Upper lobe of left lung (tissue), 4 donors: ENCODE measurements at regions not wholly inside any gene's neighbourhood (a gene's known extent, or its start where the extent isn't known, plus 50 kb on each side); places are given as distances from the start of the nearest gene placed in this dataset.

Source experiments
- CTCF ChIP-seq, 6 experiments: fragments of 450-650 bp in 4 of 6; fragments of 200-600 bp in 2 of 6; sonication (generic) in 2 of 6; IDR thresholded peaks; one replicate each; pipeline ENCODE4 v1.5.1; 2016 to 2019; ENCODE audit warnings: antibody characterized with exemption in 6 of 6
- EP300 ChIP-seq, 4 donors: sonication (generic); formaldehyde crosslinking; IDR thresholded peaks; one replicate each; pipeline ENCODE4 v1.5.1; 2017; ENCODE audit warnings: antibody characterized with exemption in 4 of 4, control low read depth in 2 of 4
- POLR2A ChIP-seq, 4 donors: fragments of 450-650 bp; IDR thresholded peaks; one replicate each; pipeline ENCODE4 v1.5.1; 2016 to 2017; ENCODE audit warnings: antibody characterized with exemption in 4 of 4, mild to moderate bottlenecking in 2 of 4
- POLR2AphosphoS5 ChIP-seq, 2 donors: sonication (generic); formaldehyde crosslinking; IDR thresholded peaks; one replicate each; pipeline ENCODE4 v1.5.1; 2017; ENCODE audit warnings: antibody characterized with exemption in 2 of 2

- TF ChIP-seq POLR2A (IDR thresholded peaks at IDR 0.05) (no peak), EP300 (IDR thresholded peaks at IDR 0.05) (no peak), POLR2AphosphoS5 (IDR thresholded peaks at IDR 0.05) (no peak), CTCF (IDR thresholded peaks at IDR 0.05) (no peak)
Observed at GRCh38 chr9:626596-626995, 214.9 kb upstream of the DMRT1 start.
